GM10266 (cell line): ENCODE measurements at regions not wholly inside any gene's neighbourhood (a gene's known extent, or its start where the extent isn't known, plus 50 kb on each side); places are given as distances from the start of the nearest gene placed in this dataset.

Experiments used
- DNase-seq: peaks from one replicate; pipeline ENCODE4 v3.0.0; 2012; ENCODE audit errors: extremely low spot score
- CTCF ChIP-seq: IDR thresholded peaks from 2 replicates; pipeline ENCODE4 v1.5.1; 2012; ENCODE audit warnings: mild to moderate bottlenecking, low read depth; ENCODE audit not compliant: control insufficient read depth, insufficient read depth; ENCODE audit errors: missing control alignments

GRCh38 chr4:152117933-152118507 lies 357.2 kb upstream of the GATB start:
- TF ChIP-seq CTCF: no peak
- no peak for DNase-seq

- no peak for TF ChIP-seq CTCF
- no peak for DNase-seq
Observed at GRCh38 chr4:152117520-152117919, 356.7 kb upstream of the GATB start.

GRCh38 chr4:152117054-152117453 lies 356.2 kb upstream of the GATB start:
- no peak for DNase-seq
- TF ChIP-seq CTCF: no peak

- DNase-seq: no peak
- TF ChIP-seq CTCF: no peak
Observed at GRCh38 chr4:152115794-152116193, 355.0 kb upstream of the GATB start.

GRCh38 chr4:152115118-152115517 lies 354.3 kb upstream of the GATB start:
- no peak for TF ChIP-seq CTCF
- no peak for DNase-seq

- DNase-seq: no peak
- TF ChIP-seq CTCF: no peak
Observed at GRCh38 chr4:152114562-152114961, 353.8 kb upstream of the GATB start.

GRCh38 chr4:152112887-152113286 lies 352.1 kb upstream of the GATB start:
- DNase-seq: peak; percentile 23
- no peak for TF ChIP-seq CTCF
